Glutamatergic neuron (in vitro differentiated cells): ENCODE measurements at regions not wholly inside any gene's neighbourhood (a gene's known extent, or its start where the extent isn't known, plus 50 kb on each side); places are given as distances from the start of the nearest gene placed in this dataset.

Experiments used
- DNase-seq: peaks from one replicate; pipeline ENCODE4 v3.0.0; 2022
- H3K27ac Mint-ChIP-seq: one replicate; pipeline ENCODE4 v1.8.0; 2020; ENCODE audit warnings: mild to moderate bottlenecking, mixed read lengths, inconsistent platforms; ENCODE audit not compliant: unreplicated experiment
- H3K27me3 Mint-ChIP-seq: one replicate; pipeline ENCODE4 v1.8.0; 2020; ENCODE audit warnings: mild to moderate bottlenecking, moderate library complexity, mixed read lengths, inconsistent platforms; ENCODE audit not compliant: unreplicated experiment
- H3K36me3 Mint-ChIP-seq: one replicate; pipeline ENCODE4 v1.8.0; 2020; ENCODE audit warnings: mild to moderate bottlenecking, mixed read lengths, inconsistent platforms; ENCODE audit not compliant: unreplicated experiment
- H3K4me1 Mint-ChIP-seq: one replicate; pipeline ENCODE4 v1.8.0; 2020; ENCODE audit warnings: mild to moderate bottlenecking, low read depth, mixed read lengths, inconsistent platforms; ENCODE audit not compliant: unreplicated experiment
- H3K4me3 Mint-ChIP-seq: one replicate; pipeline ENCODE4 v1.8.0; 2020; ENCODE audit warnings: mild to moderate bottlenecking, mixed read lengths, inconsistent platforms; ENCODE audit not compliant: unreplicated experiment
- H3K9me3 Mint-ChIP-seq: one replicate; pipeline ENCODE4 v1.8.0; 2020; ENCODE audit warnings: mild to moderate bottlenecking, moderate library complexity, mixed read lengths, inconsistent platforms; ENCODE audit not compliant: unreplicated experiment
- TF ChIP-seq, protein P1 (sequence below): fragments of 200-600 bp; sonication (generic); IDR thresholded peaks from one replicate; pipeline ENCODE4 v1.5.0; 2021; ENCODE audit not compliant: partially characterized antibody, unreplicated experiment

DNA sequence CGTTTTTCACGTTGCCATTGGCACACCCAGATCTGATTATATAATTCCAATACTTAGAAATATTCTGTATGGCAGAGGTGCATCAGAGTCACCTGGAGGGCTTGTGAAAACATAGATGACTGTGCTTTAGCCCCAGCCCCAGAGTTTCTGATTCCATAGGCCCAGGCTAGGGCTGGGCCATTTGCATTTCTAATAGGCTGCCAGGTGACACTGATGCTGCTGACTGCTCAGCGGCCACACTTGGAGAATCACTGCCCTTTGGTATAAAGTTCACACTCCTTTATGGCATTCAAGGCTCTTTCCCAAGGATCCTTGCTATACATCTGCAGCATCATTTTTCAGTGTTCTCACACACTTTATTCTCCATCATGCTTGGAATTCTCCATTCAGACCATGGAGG is 137.1 kb downstream of the AKAP11 start:
- H3K27me3 Mint-ChIP-seq, result peaks cover 2% of the 10 kb centered on the region
- DNase-seq, result no peak
- H3K36me3 Mint-ChIP-seq, result no peaks in the 10 kb centered on the region
- peaks cover 4% of the 10 kb centered on the region for H3K9me3 Mint-ChIP-seq
- TF ChIP-seq, protein P1, sequence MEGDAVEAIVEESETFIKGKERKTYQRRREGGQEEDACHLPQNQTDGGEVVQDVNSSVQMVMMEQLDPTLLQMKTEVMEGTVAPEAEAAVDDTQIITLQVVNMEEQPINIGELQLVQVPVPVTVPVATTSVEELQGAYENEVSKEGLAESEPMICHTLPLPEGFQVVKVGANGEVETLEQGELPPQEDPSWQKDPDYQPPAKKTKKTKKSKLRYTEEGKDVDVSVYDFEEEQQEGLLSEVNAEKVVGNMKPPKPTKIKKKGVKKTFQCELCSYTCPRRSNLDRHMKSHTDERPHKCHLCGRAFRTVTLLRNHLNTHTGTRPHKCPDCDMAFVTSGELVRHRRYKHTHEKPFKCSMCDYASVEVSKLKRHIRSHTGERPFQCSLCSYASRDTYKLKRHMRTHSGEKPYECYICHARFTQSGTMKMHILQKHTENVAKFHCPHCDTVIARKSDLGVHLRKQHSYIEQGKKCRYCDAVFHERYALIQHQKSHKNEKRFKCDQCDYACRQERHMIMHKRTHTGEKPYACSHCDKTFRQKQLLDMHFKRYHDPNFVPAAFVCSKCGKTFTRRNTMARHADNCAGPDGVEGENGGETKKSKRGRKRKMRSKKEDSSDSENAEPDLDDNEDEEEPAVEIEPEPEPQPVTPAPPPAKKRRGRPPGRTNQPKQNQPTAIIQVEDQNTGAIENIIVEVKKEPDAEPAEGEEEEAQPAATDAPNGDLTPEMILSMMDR, result no peak
- no peak overlapping the region for H3K4me3 Mint-ChIP-seq
- H3K4me1 Mint-ChIP-seq, result peaks cover 9% of the 10 kb centered on the region
- no peak overlapping the region for H3K27ac Mint-ChIP-seq

DNA sequence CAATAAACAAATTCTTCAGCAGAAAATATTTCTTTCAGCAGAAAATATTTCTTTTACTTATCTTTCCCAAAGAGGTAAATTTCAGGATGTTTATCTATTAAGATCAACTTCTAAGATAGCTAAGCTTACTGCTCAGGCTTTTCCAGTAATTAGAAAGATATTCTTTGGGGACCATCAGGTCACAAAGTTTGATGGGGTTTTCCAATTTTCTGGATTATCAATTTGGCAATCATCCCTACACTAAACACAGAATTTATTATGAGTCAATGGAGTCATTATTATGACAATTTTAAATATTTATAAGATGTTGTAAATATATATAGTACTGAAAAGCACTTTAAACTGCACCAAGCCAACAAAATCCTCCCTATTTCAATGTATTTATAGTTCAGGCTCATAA is 137.6 kb downstream of the AKAP11 start:
- TF ChIP-seq, protein P1, result no peak
- Mint-ChIP-seq H3K9me3 (peaks cover 4% of the 10 kb centered on the region), H3K27me3 (peaks cover 2% of the 10 kb centered on the region), H3K27ac (no peak overlapping the region), H3K4me1 (peaks cover 9% of the 10 kb centered on the region), H3K36me3 (no peaks in the 10 kb centered on the region), H3K4me3 (no peak overlapping the region)
- DNase-seq, result no peak

DNA sequence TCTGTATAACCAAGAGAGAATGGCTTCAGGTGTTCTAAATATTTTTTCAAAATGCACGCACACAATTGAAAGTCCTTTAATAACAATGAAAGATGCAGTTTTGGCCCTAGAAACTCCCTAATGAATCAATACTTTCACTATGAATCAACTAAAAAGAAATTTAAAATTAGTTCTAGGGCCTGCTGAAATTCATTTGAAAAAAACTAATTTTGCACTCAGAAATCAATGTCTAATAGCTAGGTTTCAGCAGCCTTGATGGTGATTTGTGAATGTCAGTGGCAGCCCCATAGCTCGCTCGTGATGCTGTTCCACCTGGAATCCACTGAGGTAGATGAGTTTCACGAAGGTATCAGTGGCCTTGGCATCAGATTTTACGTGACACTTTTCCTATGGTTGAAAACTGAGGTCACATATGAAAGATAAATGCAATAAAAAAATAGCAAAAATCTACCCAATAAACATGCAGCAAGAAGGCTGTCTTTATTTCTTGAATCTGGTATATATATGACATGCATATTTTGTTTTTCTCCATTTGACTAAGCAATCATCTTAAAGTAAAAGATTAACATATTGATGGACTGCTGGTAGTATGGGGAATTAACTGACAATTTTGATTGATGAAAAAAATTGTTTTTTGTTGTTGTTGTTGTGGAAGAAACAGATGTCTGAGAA is 141.0 kb downstream of the AKAP11 start:
- Mint-ChIP-seq H3K9me3 (peaks cover 3% of the 10 kb centered on the region), H3K4me1 (peaks cover 9% of the 10 kb centered on the region), H3K27me3 (peaks cover 2% of the 10 kb centered on the region), H3K27ac (no peak overlapping the region), H3K36me3 (no peaks in the 10 kb centered on the region), H3K4me3 (no peak overlapping the region)
- TF ChIP-seq, protein P1, result no peak
- no peak for DNase-seq

DNA sequence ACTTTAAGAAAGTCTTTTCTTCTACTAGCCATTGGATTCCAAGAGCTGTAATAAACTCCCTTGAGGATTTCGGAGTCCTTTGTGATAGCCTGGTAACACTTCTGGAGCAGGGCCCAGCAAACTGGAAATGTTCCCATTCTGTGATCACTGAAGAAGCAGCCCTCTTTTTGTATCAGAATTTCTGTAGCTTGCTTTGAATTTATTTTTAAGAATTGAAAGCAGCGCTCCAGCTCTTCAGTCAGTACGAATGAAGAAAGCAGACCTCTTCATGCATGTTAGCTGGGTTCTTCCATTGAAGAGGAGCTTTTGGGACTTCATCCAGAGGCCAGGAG is 141.5 kb downstream of the AKAP11 start:
- DNase-seq, result no peak
- TF ChIP-seq, protein P1, result no peak
- H3K4me3 Mint-ChIP-seq, result no peak overlapping the region
- H3K27ac Mint-ChIP-seq, result no peak overlapping the region
- H3K4me1 Mint-ChIP-seq, result peaks cover 9% of the 10 kb centered on the region
- no peaks in the 10 kb centered on the region for H3K9me3 Mint-ChIP-seq
- peaks cover 2% of the 10 kb centered on the region for H3K27me3 Mint-ChIP-seq
- no peaks in the 10 kb centered on the region for H3K36me3 Mint-ChIP-seq

DNA sequence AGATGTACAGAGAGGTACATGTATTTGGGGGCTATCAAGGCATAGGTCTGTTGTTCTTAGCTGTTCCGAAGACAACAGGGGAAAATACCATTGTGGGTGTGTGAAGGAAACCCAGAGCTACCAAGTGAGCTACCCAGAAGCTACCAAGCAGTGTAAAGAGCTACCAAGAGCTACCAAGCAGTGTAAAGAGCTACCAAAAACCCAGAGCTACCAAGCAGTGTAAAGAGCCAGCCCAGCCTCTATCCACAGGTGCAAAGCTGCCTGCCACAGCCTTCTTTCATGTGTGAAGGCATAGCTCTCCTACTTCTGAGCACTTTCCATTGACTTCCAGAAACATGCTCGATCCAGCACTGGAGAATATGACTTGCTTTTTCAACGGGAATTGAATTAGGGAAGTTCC is 145.7 kb downstream of the AKAP11 start:
- no peak overlapping the region for H3K4me3 Mint-ChIP-seq
- H3K36me3 Mint-ChIP-seq, result no peaks in the 10 kb centered on the region
- DNase-seq, result no peak
- TF ChIP-seq, protein P1, result no peak
- no peaks in the 10 kb centered on the region for H3K9me3 Mint-ChIP-seq
- no peak overlapping the region for H3K27ac Mint-ChIP-seq
- no peaks in the 10 kb centered on the region for H3K27me3 Mint-ChIP-seq
- no peaks in the 10 kb centered on the region for H3K4me1 Mint-ChIP-seq
